Urothelium cell line (cell line): ENCODE measurements at regions not wholly inside any gene's neighbourhood (a gene's known extent, or its start where the extent isn't known, plus 50 kb on each side); places are given as distances from the start of the nearest gene placed in this dataset.

Experiments
- DNase-seq: peaks from one replicate; pipeline ENCODE4 v3.0.0; 2011; ENCODE audit warnings: low spot score, mixed read lengths
- FAIRE-seq: peaks from 2 replicates; lab custom pipeline; 2011; peaks lifted over from hg19 to GRCh38; lab: Jason Lieb, UNC

GRCh38 chr4:127558489-127559407 lies 74.0 kb upstream of the INTU start:
- FAIRE-seq (no peak), DNase-seq (no peak)

- FAIRE-seq (no peak), DNase-seq (no peak)
Observed at GRCh38 chr4:127559981-127560380, 72.8 kb upstream of the INTU start.

GRCh38 chr4:127560755-127561154 lies 72.0 kb upstream of the INTU start:
- FAIRE-seq, result no peak
- DNase-seq, result no peak

- no peak for DNase-seq
- no peak for FAIRE-seq
Observed at GRCh38 chr4:127574643-127575042, 58.1 kb upstream of the INTU start.

- FAIRE-seq (no peak), DNase-seq (peak; percentile 6)
Observed at GRCh38 chr4:127575888-127576287, 56.9 kb upstream of the INTU start.

GRCh38 chr4:127578491-127578890 lies 54.3 kb upstream of the INTU start:
- FAIRE-seq, result no peak
- no peak for DNase-seq

- FAIRE-seq, result no peak
- no peak for DNase-seq
Observed at GRCh38 chr4:127578967-127579366, 53.8 kb upstream of the INTU start.

- FAIRE-seq (no peak), DNase-seq (no peak)
Observed at GRCh38 chr4:127579821-127580220, 52.9 kb upstream of the INTU start.

- DNase-seq (no peak), FAIRE-seq (no peak)
Observed at GRCh38 chr4:127580300-127580699, 52.5 kb upstream of the INTU start.

- DNase-seq, result no peak
- FAIRE-seq, result no peak
Observed at GRCh38 chr4:127580891-127581290, 51.9 kb upstream of the INTU start.
